ENCODE measurements at regions not wholly inside any gene's neighbourhood (a gene's known extent, or its start where the extent isn't known, plus 50 kb on each side); places are given as distances from the start of the nearest gene placed in this dataset.
"Not testable (repeated sequence)": the region's sequence is repeated elsewhere in the genome, so short reads cannot be mapped to it uniquely, and the experiment has no call there.

DNA sequence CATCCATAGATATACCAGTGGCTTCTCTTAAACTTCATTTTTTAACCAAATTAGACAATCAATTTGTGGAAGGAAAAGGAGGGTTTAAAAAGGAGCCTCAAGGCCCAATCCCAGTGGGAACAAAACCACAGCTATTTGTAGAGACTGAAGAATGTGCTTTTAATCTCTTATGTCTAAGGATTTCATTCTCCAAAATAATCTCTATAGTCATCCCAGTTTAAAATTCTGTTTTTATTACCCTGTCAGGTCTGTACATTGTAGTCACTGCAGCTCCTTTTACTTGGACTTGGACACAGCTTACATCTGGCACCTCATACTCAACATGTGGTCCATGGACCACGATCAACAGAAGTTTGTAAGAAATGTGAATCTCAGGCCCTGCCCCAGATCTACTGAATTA is 152.1 kb upstream of the STMND1 start:
- no peak for DNase-seq (ENCODE audit: low read depth in 2 of 2)

DNA sequence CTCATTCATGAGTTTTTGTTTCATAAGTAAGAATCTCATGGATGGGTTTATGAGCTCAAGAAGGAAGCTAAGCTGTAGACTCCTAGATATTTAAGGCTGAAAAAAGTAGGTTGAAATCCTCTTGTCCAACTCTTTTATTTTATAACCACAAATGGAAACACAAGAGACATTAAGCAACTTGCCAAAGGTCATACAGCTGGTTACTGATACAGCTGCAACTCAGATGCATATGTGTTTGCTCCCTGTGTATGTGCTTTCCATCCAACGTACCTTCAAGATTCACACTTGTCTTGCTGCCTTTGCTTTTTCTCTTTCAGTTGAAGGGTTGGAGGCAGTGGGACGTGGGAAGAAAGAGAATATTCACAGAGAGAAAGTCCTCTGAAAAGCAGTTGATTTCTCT is 153.5 kb upstream of the STMND1 start:
- no peak for DNase-seq (ENCODE audit: low read depth in 2 of 2)

DNA sequence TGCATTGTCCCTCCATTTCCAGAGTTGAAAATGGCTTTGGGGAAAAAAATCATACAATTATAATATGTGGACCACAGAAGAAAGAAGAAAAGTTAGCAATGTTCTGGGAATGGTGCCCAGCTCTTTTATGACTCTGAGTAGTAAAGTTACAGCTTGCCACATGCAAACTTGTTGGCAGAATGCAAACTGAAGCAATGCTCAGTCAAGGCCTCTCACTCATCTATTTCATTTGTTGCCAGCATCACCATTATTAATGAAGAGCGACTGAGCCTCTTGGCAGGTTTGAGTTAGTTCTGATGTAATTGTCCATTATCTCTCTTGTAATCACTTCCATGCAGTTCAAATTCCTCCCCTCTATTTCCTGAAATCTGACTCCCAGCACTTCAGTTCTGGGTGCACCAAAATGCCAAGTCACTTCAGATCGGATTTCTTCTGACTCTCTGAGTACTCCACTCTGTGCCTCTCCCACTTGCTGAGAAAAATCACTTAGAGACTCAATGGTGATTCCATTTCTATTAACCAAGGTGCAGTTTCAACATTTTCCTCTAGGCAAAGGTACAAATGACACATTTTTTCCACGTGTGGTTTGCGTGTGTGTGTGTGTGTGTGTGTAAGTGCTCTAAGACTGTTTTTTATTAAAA is 154.4 kb upstream of the STMND1 start:
- DNase-seq (ENCODE audit: low read depth in 2 of 2) = no peak

DNA sequence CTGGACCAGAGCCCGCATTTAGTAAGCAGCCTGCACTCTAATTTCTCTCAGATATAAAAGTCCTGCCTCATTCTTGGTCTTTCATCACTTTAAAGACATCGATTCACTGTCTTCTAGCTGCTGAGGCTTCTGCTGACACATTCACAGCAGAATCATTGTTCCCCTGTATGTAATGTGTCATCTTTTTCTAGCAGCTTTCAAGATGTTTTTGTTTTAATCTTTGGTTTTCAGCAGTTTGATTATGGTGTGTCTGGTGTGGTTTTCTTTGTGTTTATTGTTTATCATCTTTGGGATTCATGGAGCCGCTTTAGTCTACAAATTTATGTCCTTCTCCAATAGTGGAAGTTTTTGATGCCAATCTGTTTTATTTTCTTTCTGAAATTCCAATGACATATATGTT is 157.3 kb upstream of the STMND1 start:
- no peak for DNase-seq (ENCODE audit: low read depth in 2 of 2)

DNA sequence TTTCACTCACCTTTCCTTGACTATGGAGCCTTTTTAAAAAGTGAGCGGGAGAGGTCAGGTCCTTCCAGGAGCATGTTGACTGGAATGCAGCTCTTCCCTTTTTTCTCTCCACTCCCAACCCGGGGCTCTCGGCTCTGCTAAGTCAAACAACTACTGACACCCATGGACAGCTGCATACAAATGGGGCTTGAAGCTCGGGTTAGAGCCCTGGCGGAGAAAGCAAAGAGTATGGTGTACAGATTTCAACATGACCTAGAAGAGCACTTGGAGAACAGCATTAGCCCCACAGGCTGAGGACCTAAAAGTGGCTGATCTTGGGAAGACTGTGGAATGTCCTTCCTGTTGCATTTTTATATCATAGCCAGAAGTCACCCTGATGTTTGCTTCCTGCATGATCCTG is 162.0 kb upstream of the STMND1 start:
- DNase-seq (ENCODE audit: low read depth in 2 of 2) = no peak

DNA sequence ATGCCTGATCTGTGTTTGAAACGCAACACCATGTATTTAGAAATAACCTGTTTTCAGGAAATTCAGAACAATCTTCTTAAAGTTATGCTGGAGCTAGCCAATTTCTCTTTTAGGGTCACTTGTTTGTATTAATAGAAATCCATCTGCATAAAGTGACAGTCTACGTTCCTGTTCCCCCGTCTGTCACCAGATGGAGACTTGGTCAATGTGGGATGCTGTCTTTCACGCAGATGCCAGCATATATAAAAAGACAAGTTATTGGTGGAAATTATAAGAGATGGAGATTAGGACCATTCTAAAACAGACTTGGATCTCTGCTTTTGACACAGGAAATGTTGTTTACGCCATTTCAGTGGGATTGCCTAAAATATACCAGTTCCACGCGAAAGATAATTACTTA is 162.5 kb upstream of the STMND1 start:
- no peak for DNase-seq (ENCODE audit: low read depth in 2 of 2)

DNA sequence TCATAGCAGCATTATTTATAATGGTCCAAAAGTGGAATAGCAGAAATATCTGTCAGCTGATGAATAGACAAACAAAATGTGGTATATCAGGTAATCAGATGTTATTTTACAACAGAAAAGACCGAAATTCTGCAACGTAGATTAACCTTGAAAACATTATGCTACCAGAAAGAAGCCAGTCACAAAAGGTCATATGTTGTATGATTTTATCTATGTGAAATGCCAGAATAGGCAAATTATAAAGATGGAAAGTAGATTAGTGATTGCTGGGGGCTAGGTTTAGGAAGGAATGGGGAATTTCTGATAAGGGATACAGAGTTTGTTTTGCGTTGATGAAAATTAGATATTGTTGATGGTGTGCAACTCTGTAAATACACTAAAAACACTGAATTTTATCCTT is 165.0 kb upstream of the STMND1 start:
- DNase-seq (ENCODE audit: low read depth in 2 of 2) = no peak

DNA sequence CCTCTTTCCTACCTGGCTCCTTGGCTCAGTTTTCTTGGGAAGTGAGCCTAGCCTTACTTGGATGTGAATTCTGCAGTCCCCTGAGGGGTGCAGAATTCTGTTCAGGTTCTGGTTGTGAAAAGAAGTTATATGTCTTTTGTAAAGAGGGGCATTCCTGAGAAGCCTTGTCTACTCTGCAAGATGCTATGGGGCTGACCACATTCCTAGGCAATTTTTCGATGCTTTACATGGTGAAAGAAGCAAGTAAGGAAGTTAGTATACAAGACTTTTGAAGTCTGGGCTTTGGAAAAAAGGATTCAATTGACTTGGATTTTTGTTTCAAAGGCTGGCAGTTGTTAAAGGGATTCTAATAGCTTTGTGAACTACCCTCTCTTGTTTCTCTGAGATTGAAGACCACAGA is 167.9 kb upstream of the STMND1 start:
- DNase-seq (ENCODE audit: low read depth in 2 of 2) = no peak

DNA sequence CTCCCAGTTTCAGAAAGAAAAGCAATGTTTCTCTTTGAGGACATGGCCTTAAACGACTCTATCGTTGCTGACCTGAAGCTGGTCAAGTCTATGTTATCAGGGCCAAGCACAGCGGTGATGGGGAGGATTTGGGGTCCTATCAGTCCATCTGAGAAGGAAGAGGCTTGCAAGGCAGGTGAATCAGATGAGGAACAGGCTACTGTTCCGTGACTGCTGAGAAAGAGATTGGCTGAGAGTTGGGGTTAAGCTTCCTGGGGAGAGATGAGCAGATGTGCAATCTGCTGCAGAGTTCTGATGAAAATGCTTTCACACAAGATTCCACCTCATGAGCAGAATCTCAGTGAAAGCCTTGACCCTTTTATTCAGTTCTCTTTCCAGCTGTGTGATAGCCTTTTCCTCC is 168.3 kb upstream of the STMND1 start:
- DNase-seq (ENCODE audit: low read depth in 2 of 2) = no peak

DNA sequence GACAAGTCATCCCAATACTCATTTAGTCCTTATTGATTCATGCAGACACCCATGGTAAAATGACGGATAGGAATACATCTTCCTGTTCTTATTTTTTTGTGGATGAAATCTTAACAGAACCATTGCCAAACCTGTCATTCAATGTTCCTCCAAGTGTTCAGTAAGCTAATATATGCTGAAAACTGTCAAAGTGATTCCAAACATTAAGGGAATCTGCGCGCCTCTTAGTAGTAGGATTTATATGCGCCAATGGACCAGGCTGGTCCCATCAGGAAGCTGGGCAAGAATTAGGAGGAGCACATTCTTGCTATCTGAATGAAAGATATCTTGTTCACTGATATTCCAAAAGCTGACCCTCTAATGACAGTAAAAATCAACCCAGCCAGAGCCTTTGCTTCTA is 168.9 kb upstream of the STMND1 start:
- DNase-seq (ENCODE audit: low read depth in 2 of 2) = no peak

DNA sequence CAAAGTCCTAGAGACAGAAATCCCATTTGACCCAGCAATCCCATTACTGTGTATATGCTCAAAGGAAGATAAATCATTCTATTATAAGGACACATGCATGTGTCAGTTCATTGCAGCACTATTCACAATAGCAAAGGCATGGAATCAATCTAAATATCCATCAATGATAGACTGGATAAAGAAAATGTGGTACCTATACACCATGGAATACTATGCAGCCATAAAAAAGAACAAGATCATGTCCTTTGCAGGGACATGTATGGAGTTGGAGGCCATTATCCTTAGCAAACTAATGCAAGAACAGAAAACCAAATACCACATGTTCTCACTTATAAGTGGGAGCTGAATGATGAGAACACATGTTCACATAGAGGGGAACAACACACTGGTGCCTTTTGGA is 169.8 kb upstream of the ATXN1 start:
- not testable (repeated sequence) for DNase-seq (ENCODE audit: low read depth in 2 of 2)

DNA sequence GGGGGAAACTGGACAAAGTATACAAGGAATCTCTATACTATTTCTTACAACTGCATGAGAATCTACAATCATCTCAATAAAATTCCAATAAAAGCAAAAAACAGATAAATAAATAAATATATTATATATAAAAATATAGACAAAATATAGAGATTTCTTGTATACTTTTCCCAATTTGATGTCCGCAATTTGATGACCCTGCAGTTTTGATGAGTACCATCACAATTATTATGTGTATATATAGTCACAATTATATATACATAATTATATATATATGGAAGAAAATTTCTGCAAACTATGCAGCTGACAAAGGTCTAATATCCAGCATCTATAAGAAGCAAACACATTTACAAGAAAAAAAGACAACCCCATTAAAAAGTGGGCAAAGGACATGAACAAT is 169.2 kb upstream of the ATXN1 start:
- DNase-seq (ENCODE audit: low read depth in 2 of 2) = no peak

DNA sequence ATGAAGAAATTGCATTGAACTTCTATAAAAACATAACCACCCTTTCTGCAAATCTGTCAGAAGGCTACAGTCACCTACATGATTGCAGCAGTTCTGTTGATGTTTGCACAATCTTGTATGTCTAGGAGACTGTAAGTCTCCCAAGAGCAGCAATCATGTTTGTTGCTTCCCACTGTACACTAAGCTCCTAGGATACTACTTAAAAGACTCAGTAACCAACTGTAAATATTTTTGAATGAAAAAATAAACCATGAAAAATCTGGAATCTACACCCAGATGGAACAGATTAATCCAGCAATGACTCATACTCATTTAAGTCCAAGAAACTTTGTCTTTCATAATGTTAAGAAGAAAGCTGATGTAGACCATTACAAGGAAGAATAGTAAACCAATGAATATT is 168.5 kb upstream of the ATXN1 start:
- DNase-seq (ENCODE audit: low read depth in 2 of 2) = no peak

DNA sequence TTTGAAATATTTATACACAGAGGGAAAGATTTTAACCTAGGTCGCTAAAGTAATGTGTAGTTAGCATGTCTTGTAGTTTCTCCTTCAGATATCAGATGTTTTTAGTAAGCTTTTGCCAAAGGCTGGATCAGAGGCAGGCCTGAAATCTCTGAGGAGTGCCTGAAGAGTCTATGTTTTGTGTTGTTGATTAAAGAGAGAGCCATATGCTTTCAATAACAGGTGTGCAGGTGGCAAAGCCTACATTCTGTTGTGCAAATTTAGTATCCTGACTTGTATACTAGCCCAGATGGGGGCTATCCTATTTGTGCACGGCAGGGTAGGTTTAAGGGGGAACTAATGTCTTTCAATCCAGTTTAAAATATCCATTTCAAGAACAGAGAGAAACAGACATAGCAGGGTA is 167.1 kb upstream of the ATXN1 start:
- no peak for DNase-seq (ENCODE audit: low read depth in 2 of 2)

DNA sequence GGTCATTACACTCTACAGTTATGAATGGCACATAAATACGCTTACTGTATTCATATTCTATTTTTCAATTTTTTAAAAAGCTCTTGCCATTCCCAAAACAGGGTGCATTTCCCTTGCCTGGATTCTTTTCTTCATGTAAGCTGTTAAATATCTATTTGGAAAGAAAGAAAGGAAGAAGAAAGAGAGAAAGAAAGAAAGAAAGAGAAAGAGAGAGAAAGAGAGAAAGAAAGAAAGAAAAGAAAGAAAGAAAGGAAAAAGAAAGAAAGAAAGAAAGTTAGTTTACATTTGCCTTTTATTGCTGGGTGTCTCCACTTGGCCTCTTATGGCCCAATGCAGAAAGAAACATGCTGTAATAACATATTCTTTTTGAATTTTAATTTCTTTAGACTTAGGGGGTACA is 165.9 kb upstream of the ATXN1 start:
- no peak for DNase-seq (ENCODE audit: low read depth in 2 of 2)

DNA sequence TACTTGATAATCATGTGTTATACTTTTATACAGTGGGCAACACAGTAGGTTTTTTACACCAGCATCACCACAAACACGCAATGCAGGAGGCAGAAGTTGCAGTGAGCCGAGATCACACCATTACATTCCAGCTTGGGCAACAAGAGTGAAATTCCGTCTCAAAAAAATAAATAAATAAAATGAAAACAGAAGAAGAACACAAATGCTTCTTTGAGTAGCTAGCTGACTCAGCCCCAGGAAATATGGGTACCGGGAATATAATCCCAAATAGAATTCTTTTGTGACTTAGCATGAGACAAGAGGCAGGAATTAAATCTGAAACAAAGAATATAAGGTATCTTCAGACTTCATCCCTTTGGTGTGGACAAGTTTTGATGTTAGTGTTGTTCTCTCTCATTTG is 164.2 kb upstream of the ATXN1 start:
- no peak for DNase-seq (ENCODE audit: low read depth in 2 of 2)

DNA sequence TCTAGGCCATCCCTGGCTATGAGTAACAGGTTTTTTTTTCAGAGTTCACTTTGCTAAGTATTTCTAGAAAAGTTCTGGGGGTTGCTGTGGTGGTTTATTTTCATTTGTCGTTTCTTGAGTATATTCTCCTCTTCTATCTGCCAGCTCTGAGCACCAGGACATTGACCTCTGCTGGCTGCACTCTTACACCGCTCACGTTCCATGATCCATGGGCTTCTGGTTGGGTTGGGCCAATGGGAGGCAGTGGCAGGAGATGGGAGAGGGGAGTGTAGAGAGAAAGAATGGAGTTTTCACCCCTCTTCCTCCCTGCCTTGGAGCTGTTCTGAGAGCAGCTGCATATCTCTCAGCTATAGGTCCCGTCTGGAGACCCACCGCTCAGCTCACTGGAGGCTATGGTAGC is 161.0 kb upstream of the ATXN1 start:
- DNase-seq (ENCODE audit: low read depth in 2 of 2) = no peak

DNA sequence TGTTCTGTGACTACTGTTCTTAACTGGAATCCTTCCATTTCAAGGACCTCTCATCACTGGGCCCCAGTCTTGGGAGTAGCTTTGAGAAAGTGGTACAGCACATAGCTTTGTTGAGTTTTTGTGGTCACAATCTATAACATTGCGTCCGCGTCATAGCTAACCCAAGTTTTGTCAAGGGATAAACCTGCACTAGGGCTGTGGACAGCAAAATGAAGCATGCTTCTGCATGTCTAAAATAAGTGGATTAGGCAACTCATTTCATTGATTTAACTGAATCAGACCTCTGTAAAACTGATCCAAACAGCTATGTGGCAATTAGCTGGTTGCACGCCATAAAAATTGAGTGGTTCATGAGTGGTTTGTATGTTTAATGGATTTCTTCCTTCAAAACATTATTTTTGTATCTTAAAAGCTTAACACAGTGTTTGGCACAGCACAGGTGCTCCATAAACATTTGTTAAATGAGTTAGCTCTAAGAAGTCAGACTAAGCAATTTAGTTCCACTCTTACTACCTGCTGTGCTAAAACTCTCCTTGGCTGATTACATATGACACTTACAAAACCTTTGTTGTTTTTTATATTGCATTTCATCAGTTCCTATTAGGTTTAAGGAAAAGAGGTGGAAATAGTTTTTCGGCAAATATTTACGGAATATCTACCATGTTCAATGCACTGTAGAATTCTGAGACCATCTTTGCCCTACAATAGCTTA is 160.3 kb upstream of the ATXN1 start:
- DNase-seq (ENCODE audit: low read depth in 2 of 2) = no peak

DNA sequence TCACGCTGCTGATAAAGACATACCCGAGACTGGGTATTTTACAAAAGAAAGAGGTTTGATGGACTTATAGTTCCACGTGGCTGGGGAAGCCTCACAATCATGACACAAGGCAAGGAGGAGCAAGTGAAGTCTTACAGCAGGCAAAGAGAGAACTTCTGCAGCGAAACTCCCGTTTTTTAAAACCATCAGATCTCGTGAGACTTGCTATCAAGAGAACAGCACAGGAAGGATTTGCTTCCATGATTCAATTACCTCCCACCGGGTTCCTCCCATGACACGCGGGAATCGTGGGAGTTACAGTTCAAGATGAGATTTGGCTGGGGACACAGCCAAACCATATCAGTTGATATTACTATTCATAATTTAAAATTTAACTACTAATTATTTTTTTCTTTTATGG is 157.3 kb upstream of the ATXN1 start:
- DNase-seq (ENCODE audit: low read depth in 2 of 2) = no peak

DNA sequence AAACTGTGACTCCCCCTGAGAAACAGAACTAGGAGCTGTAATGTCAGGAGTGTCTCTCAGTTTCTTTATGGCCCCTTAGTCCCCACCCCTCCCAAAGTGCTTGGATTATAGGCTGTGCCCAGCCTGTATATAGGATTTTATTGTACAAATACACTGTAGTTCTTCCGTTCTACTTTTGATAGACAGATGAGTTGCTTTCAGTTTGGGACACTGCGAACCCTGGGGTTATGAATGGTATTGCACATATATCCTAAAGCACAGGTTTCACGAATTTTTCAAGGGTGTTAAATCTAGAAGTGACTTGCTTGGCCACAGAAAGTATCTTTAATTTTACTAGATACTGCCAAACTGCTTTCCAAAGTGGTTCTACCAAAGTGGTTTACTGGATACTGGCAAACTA is 152.9 kb upstream of the ATXN1 start:
- no peak for DNase-seq (ENCODE audit: low read depth in 2 of 2)

DNA sequence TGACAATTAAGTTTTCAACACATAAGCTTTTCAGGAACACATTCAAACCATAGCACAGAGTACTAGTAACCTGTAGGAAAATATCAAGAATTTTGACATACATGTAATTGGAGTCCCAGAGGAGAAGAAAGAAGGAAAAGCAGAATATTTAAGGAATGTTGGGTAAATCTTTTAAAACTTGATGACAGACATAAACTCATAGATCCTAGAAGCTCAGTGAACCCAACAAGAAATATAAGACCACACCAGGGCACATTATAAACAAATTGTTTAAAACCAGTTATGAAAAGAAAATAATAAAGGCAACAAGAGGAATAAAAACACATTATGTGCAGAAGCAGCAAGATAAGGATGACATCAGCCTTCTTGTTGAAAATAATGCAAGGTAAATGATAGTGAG is 151.5 kb upstream of the ATXN1 start:
- DNase-seq (ENCODE audit: low read depth in 2 of 2) = no peak

DNA sequence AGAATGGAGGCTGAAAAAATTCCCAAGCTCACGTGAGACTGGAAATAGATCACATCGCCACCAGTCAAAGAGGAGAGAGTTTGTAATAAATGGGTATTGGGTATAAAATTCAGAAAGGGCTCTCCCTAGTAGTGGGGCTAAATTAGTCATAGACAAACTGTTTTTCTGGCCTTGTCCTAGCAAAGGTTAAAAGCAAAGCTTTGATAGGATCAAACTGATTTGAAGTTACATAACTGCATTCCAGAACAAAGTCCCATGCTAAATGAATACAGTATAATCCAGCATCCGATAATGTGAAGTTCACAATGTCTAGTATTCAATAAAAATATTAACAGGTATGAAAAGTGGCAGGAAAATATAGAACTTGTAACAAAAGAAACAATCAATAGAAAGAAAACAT is 149.8 kb upstream of the ATXN1 start:
- DNase-seq (ENCODE audit: low read depth in 2 of 2) = no peak

DNA sequence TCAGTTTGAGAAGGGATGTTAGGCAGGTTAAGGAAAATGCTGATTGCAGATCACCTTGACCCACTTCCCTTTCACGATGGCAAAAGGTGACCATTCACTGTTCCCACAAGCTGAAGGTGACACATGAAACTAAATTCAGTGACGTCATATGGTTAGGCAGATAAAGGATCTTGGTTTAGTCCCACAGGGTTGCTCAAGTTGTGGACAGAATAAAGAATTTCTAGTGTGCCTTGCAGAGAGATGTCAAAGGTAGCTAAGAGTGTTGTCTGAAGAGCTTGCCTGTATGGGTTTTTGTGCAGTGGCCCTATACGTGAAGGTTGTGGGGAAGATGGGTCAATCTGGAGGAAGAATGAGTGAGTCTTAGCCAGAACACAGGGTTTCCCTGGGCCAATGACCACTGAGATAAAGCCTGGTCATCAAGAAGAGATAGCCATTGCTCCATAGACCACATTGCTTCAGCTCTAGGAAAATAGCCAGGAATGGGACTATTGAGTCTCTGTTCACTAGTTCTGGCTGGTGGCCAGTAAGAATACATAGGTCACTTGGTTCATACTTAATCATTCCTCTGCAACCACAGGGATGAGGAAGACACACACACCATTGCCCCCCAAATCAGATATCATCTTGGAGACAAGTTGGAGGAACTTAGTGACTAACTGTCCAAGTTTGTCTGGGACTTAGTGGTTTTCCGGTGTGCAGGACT is 148.5 kb upstream of the ATXN1 start:
- DNase-seq (ENCODE audit: low read depth in 2 of 2) = no peak
